Mesodermal cell (in vitro differentiated cells): ENCODE measurements at regions not wholly inside any gene's neighbourhood (a gene's known extent, or its start where the extent isn't known, plus 50 kb on each side); places are given as distances from the start of the nearest gene placed in this dataset.

Experiments used
- H3K27ac ChIP-seq: 2 replicates; pipeline ENCODE4 v1.7.0; 2013; ENCODE audit warnings: mild to moderate bottlenecking, low read depth, low read length, moderate library complexity; ENCODE audit not compliant: severe bottlenecking
- H3K36me3 ChIP-seq: 2 replicates; pipeline ENCODE4 v1.7.1; 2013; ENCODE audit warnings: mild to moderate bottlenecking, low read length, moderate library complexity; ENCODE audit not compliant: control insufficient read depth, insufficient read depth
- H3K4me1 ChIP-seq: one replicate; pipeline ENCODE4 v1.7.1; 2013; ENCODE audit warnings: mild to moderate bottlenecking, low read length; ENCODE audit not compliant: insufficient read depth, control insufficient read depth, poor library complexity, severe bottlenecking
- H3K4me3 ChIP-seq: 2 replicates; pipeline ENCODE4 v1.7.0; 2013; ENCODE audit warnings: low read length, control low read depth, mild to moderate bottlenecking; ENCODE audit not compliant: insufficient read depth, poor library complexity, severe bottlenecking; ENCODE audit errors: extremely low read depth
- H3K9me3 ChIP-seq: 2 replicates; pipeline ENCODE4 v1.7.1; 2013; ENCODE audit warnings: mild to moderate bottlenecking, low read length, moderate library complexity; ENCODE audit not compliant: control insufficient read depth
- WGBS, 2 experiments: methylation state at CpG; one replicate each; pipeline ENCODE4 v1.1.5; 2013; ENCODE audit warnings: missing lambda C conversion rate in 2 of 2; ENCODE audit not compliant: insufficient coverage in 2 of 2; 5-methylcytosine and 5-hydroxymethylcytosine counted together

DNA sequence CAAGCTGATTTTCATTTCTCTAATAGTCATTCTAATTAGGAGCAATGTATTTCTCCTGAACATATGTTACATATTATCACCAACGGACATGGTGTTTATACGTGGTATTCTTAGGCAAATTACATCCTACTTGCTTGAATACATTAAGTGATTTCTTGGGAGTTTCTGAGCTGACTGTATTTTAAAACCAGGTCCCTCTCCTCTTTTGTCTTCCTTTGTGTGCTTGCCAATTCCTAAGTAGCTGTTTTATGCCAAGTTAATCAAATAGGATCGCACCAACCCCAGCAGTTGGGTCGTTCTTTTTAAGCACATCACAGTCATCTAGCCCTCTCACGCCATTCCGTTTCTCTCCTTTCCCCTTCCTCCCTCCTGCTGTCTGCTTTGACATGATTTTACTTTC lies 75.4 kb upstream of the MAP2 start:
- Histone ChIP-seq H3K4me3 (no peak overlapping the region), H3K4me1 (no peaks in the 10 kb centered on the region), H3K36me3 (no peaks in the 10 kb centered on the region), H3K9me3 (no peaks in the 10 kb centered on the region), H3K27ac (no peak overlapping the region)
- 55 to 65% methylated on average over 3 to 4 of the region's 6 CpGs for WGBS, 2 experiments

DNA sequence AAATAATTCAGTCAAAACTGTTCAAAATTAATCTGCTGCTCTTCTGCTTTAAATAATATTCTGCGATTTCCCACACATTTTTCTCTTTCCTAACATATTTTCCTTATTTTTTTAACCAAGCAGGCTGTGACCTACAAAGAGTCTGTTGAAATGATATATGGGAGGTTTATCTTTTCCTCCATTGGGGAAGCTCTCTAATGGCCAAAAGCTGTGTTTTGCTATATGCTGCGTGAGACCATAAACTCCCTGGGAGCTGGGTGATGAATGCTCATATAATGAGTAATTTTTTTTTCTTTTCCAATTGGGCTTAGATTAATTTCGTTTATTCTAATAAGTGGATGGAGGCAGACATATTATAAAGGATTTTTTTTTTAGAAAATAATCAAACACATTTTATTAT lies 72.2 kb upstream of the MAP2 start:
- Histone ChIP-seq H3K4me3 (no peak overlapping the region), H3K27ac (no peak overlapping the region), H3K9me3 (no peaks in the 10 kb centered on the region), H3K4me1 (no peaks in the 10 kb centered on the region), H3K36me3 (no peaks in the 10 kb centered on the region)
- 83 to 92% methylated on average over 1 to 2 of the region's 3 CpGs for WGBS, 2 experiments

- Histone ChIP-seq H3K4me1 (no peaks in the 10 kb centered on the region), H3K36me3 (no peaks in the 10 kb centered on the region), H3K9me3 (no peaks in the 10 kb centered on the region), H3K4me3 (no peak overlapping the region), H3K27ac (no peak overlapping the region)
- WGBS, 2 experiments, result no CpG with 5 or more reads among the region's 2 CpGs
Observed at GRCh38 chr2:209358992-209359391, 64.9 kb upstream of the MAP2 start.

DNA sequence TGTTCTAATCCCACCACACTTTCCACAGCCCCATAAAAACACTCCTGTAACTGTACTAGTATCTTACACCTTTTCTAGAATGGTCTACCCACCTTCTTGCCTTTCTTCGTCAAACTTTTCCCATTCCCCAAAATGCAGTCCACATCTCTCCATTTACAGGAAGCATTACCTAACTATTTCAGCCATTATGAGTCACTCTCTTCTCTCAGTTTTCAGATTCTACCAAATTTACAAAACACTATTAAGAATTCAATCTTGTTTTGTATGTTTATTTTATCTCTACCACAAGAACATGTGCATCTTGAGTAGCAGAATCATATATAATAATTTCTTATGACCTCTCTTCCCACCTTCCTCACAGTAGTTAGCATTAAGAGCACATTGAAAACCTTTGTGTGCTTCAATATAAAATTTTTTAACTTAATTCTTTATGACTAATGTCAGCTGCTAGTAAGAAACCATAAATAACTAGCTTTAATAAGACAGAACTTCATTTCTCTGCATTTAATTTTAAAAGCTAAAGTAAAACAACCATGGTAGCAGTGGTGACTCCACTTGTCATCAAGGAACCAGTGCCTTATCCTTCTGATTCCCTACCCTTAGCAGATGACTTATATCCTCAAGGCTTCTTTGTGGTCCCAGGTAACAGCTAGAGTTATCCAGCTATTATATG lies 56.6 kb upstream of the MAP2 start:
- Histone ChIP-seq H3K9me3 (no peaks in the 10 kb centered on the region), H3K36me3 (no peaks in the 10 kb centered on the region), H3K4me3 (no peak overlapping the region), H3K27ac (no peak overlapping the region), H3K4me1 (no peaks in the 10 kb centered on the region)
- 80 to 100% methylated on average over 1 of the region's 1 CpG for WGBS, 2 experiments

GRCh38 chr2:209368406-209368805 lies 55.4 kb upstream of the MAP2 start:
- Histone ChIP-seq H3K9me3 (no peaks in the 10 kb centered on the region), H3K4me1 (no peaks in the 10 kb centered on the region), H3K36me3 (no peaks in the 10 kb centered on the region), H3K27ac (no peak overlapping the region), H3K4me3 (no peak overlapping the region)
- WGBS, 2 experiments, result 75% methylated on average over 1 of the region's 2 CpGs; no CpG with 5 or more reads in 1 of the 2 experiments

DNA sequence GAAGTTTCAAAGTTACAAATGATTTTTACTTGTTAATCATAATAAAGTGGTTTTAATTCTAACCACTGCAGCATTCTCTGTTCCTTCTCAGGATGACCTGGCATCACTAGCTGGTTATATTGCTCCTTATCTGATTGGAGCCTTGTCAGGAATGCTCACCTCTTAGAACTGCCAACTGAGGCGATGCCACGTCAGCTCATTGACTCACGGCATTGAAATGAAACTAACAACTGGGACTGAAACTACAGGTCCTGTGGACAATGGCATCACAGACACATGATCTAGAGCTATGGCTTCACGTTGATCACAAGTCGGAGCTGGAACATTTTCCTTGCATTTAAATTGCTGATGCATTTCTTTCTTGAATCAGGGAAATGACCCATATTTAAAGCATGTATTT lies 54.9 kb upstream of the MAP2 start:
- Histone ChIP-seq H3K27ac (no peak overlapping the region), H3K36me3 (no peaks in the 10 kb centered on the region), H3K9me3 (no peaks in the 10 kb centered on the region), H3K4me1 (no peaks in the 10 kb centered on the region), H3K4me3 (no peak overlapping the region)
- WGBS, 2 experiments, result 83 to 90% methylated on average over 5 of the region's 5 CpGs

- Histone ChIP-seq H3K27ac (no peak overlapping the region), H3K4me1 (no peaks in the 10 kb centered on the region), H3K9me3 (no peaks in the 10 kb centered on the region), H3K4me3 (no peak overlapping the region), H3K36me3 (no peaks in the 10 kb centered on the region)
Observed at GRCh38 chr2:209369656-209370055, 54.2 kb upstream of the MAP2 start.

DNA sequence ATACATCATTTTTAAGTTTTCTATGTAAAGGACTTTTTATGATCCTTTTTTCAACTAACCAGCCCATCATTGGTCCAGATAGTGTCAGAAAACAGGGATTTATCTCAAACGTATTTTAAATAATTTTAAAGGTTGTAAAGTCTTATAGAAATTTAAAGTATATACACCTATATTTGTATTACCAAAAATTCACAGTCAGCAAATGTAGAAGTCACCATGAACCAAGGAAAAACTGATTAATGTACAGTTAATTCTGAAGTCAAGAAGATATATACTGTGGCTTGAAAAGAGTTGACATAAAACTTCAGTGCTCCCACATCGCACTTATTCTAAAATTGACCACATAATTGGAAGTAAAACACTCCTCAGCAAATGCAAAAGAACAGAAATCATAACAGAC lies 52.4 kb upstream of the MAP2 start:
- Histone ChIP-seq H3K27ac (no peak overlapping the region), H3K9me3 (no peaks in the 10 kb centered on the region), H3K36me3 (no peaks in the 10 kb centered on the region), H3K4me3 (no peak overlapping the region), H3K4me1 (no peaks in the 10 kb centered on the region)
- WGBS, 2 experiments, result 80% methylated on average over 1 of the region's 2 CpGs; no CpG with 5 or more reads in 1 of the 2 experiments
